IMR-90 (cell line): ENCODE measurements at regions not wholly inside any gene's neighbourhood (a gene's known extent, or its start where the extent isn't known, plus 50 kb on each side); places are given as distances from the start of the nearest gene placed in this dataset.

Experiments used
- ATAC-seq: fragments of 200-7000 bp; cut with Tn5 transposase; 2 replicates; pipeline ENCODE4 v1.9.1; 2020; ENCODE audit warnings: low read depth, mild to moderate bottlenecking, moderate library complexity
- BruUV-seq: library from RNA; stranded (reverse); fragments of 400-500 nt; replicated peaks from 2 replicates; lab custom pipeline; 2021; lab: Mats Ljungman, UMichigan
- CTCF ChIA-PET: fragments of 300-600 bp; formaldehyde crosslinking; extraction: SDS; loops from one replicate; lab custom pipeline; 2021; ENCODE audit warnings: antibody characterized with exemption; lab: Yijun Ruan, JAX
- POLR2A ChIA-PET: fragments of 300-600 bp; sonication (Branson Sonifier 250); formaldehyde crosslinking; loops from one replicate; lab custom pipeline; 2022; ENCODE audit warnings: antibody characterized with exemption; ENCODE audit not compliant: unreplicated experiment; lab: Charles Lee
- DNase-seq: peaks from one replicate; pipeline ENCODE4 v3.0.0; 2013
- H2AFZ ChIP-seq: replicated peaks from 2 replicates; pipeline ENCODE3; 2013; ENCODE audit warnings: low read length, mild to moderate bottlenecking; ENCODE audit not compliant: poor library complexity
- H2AK5ac ChIP-seq: 2 replicates; pipeline ENCODE4 v1.6.1; 2013; ENCODE audit warnings: low read depth, low read length, inconsistent platforms
- H2AK9ac ChIP-seq: replicated peaks from 2 replicates; pipeline ENCODE3; 2013; ENCODE audit warnings: mild to moderate bottlenecking, low read depth, low read length, moderate library complexity; ENCODE audit not compliant: poor library complexity
- H2BK120ac ChIP-seq: 2 replicates; pipeline ENCODE4 v1.6.1; 2013; ENCODE audit warnings: low read depth, low read length, inconsistent platforms
- H2BK15ac ChIP-seq: 3 replicates; pipeline ENCODE4 v1.6.1; 2013; ENCODE audit warnings: low read depth, low read length, inconsistent platforms
- H2BK20ac ChIP-seq: 2 replicates; pipeline ENCODE4 v1.6.1; 2013; ENCODE audit warnings: low read depth, mild to moderate bottlenecking, inconsistent platforms, low read length, moderate library complexity
- H2BK5ac ChIP-seq: 2 replicates; pipeline ENCODE4 v1.6.1; 2013; ENCODE audit warnings: mild to moderate bottlenecking, low read depth, low read length, inconsistent platforms; ENCODE audit not compliant: poor library complexity, severe bottlenecking
- H3K14ac ChIP-seq: replicated peaks from 2 replicates; pipeline ENCODE4 v1.6.1; 2013; ENCODE audit warnings: low read depth, low read length, inconsistent platforms
- H3K18ac ChIP-seq: 2 replicates; pipeline ENCODE4 v1.6.1; 2013; ENCODE audit warnings: low read depth, low read length, control low read depth
- H3K23ac ChIP-seq: 2 replicates; pipeline ENCODE4 v1.6.1; 2013; ENCODE audit warnings: low read depth, low read length, inconsistent platforms
- H3K27ac ChIP-seq: 2 replicates; pipeline ENCODE4 v1.5.1; 2013; ENCODE audit warnings: mild to moderate bottlenecking, control low read depth, low read length; ENCODE audit not compliant: insufficient read depth
- H3K27me3 ChIP-seq: 2 replicates; pipeline ENCODE4 v1.6.1; 2013; ENCODE audit warnings: low read length; ENCODE audit not compliant: control insufficient read depth, insufficient read depth
- H3K36me3 ChIP-seq: 2 replicates; pipeline ENCODE4 v1.6.1; 2013; ENCODE audit warnings: low read length, mixed read lengths; ENCODE audit not compliant: control insufficient read depth, insufficient read depth
- H3K4ac ChIP-seq: 2 replicates; pipeline ENCODE4 v1.6.1; 2013; ENCODE audit warnings: low read depth, low read length, inconsistent platforms
- H3K4me1 ChIP-seq: 2 replicates; pipeline ENCODE4 v1.6.1; 2013; ENCODE audit warnings: low read length, mixed read lengths; ENCODE audit not compliant: control insufficient read depth, insufficient read depth
- H3K4me2 ChIP-seq: 2 replicates; pipeline ENCODE4 v1.6.1; 2013; ENCODE audit warnings: low read depth, mild to moderate bottlenecking, control low read depth, low read length, moderate library complexity
- H3K4me3 ChIP-seq: 2 replicates; pipeline ENCODE4 v1.5.1; 2013; ENCODE audit warnings: low read depth, mild to moderate bottlenecking, control low read depth, low read length, moderate library complexity; ENCODE audit not compliant: insufficient read depth
- H3K56ac ChIP-seq: 2 replicates; pipeline ENCODE4 v1.6.1; 2013; ENCODE audit warnings: low read length, inconsistent platforms; ENCODE audit not compliant: insufficient read depth; ENCODE audit errors: extremely low read depth
- H3K79me1 ChIP-seq, 2 experiments: 2 replicates each; pipeline ENCODE4 v1.6.1; 2013; ENCODE audit warnings: low read length in 2 of 2, inconsistent platforms in 1 of 2, low read depth in 1 of 2
- H3K9ac ChIP-seq: 2 replicates; pipeline ENCODE4 v1.6.1; 2013; ENCODE audit warnings: low read depth, low read length, control low read depth
- H3K9me1 ChIP-seq: 2 replicates; pipeline ENCODE4 v1.6.1; 2013; ENCODE audit warnings: low read length, inconsistent platforms; ENCODE audit not compliant: insufficient read depth
- H3K9me3 ChIP-seq: 2 replicates; pipeline ENCODE4 v1.6.1; 2013; ENCODE audit warnings: low read length; ENCODE audit not compliant: control insufficient read depth, insufficient read depth
- H4K20me1 ChIP-seq: 2 replicates; pipeline ENCODE4 v1.6.1; 2013; ENCODE audit warnings: low read length, inconsistent platforms; ENCODE audit not compliant: insufficient read depth
- H4K5ac ChIP-seq: 2 replicates; pipeline ENCODE4 v1.6.1; 2013; ENCODE audit warnings: mild to moderate bottlenecking, low read depth, low read length, control low read depth
- H4K8ac ChIP-seq, 2 experiments: 2 replicates each; pipeline ENCODE4 v1.6.1; 2013; ENCODE audit warnings: low read depth in 2 of 2, low read length in 2 of 2, control low read depth in 1 of 2, inconsistent platforms in 1 of 2
- H4K91ac ChIP-seq: 2 replicates; pipeline ENCODE4 v1.6.1; 2013; ENCODE audit warnings: low read depth, low read length, inconsistent platforms; ENCODE audit not compliant: insufficient read depth
- BHLHE40 ChIP-seq: fragments of 150-350 bp; IDR thresholded peaks from 2 replicates; pipeline ENCODE4 v1.6.1; 2016; ENCODE audit warnings: mild to moderate bottlenecking, low read depth, low read length
- CEBPB ChIP-seq: IDR thresholded peaks from 2 replicates; pipeline ENCODE4 v1.6.1; 2012; ENCODE audit warnings: low read depth, low read length, improper control_type of control experiment
- CHD1 ChIP-seq: IDR thresholded peaks from 2 replicates; pipeline ENCODE4 v1.6.1; 2012; ENCODE audit warnings: low read depth, low read length, improper control_type of control experiment
- CTCF ChIP-seq: conservative IDR thresholded peaks from 2 replicates; pipeline ENCODE4 v1.5.1; 2012; ENCODE audit warnings: mild to moderate bottlenecking, low read depth, low read length, improper control_type of control experiment
- ELK1 ChIP-seq: fragments of 150-350 bp; IDR thresholded peaks from 2 replicates; pipeline ENCODE4 v1.6.1; 2016; ENCODE audit warnings: low read depth, mild to moderate bottlenecking, low read length, moderate library complexity, borderline replicate concordance
- FOS ChIP-seq: fragments of 150-350 bp; IDR thresholded peaks from 2 replicates; pipeline ENCODE4 v1.6.1; 2016; ENCODE audit warnings: low read depth, low read length
- MAFK ChIP-seq: IDR thresholded peaks from 2 replicates; pipeline ENCODE4 v1.6.1; 2012; ENCODE audit warnings: low read depth, low read length, improper control_type of control experiment
- MAZ ChIP-seq: IDR thresholded peaks from 2 replicates; pipeline ENCODE4 v1.6.1; 2012; ENCODE audit warnings: low read depth, mild to moderate bottlenecking, low read length, improper control_type of control experiment, moderate library complexity, borderline replicate concordance
- MXI1 ChIP-seq: IDR thresholded peaks from 2 replicates; pipeline ENCODE4 v1.6.1; 2012; ENCODE audit warnings: low read depth, mild to moderate bottlenecking, low read length, moderate library complexity, borderline replicate concordance
- NFE2L2 ChIP-seq: fragments of 150-350 bp; IDR thresholded peaks from 2 replicates; pipeline ENCODE4 v1.6.1; 2016; ENCODE audit warnings: low read depth, mild to moderate bottlenecking, low read length
- POLR2A ChIP-seq: IDR thresholded peaks from 2 replicates; pipeline ENCODE4 v1.6.1; 2012; ENCODE audit warnings: mild to moderate bottlenecking, low read depth, low read length
- SMC3 ChIP-seq: fragments of 150-350 bp; IDR thresholded peaks from 2 replicates; pipeline ENCODE4 v1.6.1; 2016; ENCODE audit warnings: low read depth, mild to moderate bottlenecking, antibody characterized with exemption, low read length, moderate library complexity
- WGBS, 2 experiments: methylation state at CpG; one replicate each; pipeline versions ENCODE4 v1.1.5 to v1.1.7; 2013; ENCODE audit warnings: missing lambda C conversion rate in 2 of 2; ENCODE audit not compliant: insufficient read length in 1 of 2; ENCODE audit errors: extremely low coverage in 2 of 2; 5-methylcytosine and 5-hydroxymethylcytosine counted together
- dilution Hi-C: fragments of 300-500 bp; cut with HindIII; formaldehyde crosslinking; loops from one replicate; pipeline ENCODE4 v1.14.3; 2018; ENCODE audit warnings: low sequenced_read_pairs; ENCODE audit not compliant: unreplicated experiment
- in situ Hi-C: fragments of 300-500 bp; cut with MboI; formaldehyde crosslinking; loops from 3 replicates; pipeline ENCODE4 v1.14.3; 2019; ENCODE audit warnings: low sequenced_read_pairs, inconsistent platforms, mixed read lengths
- intact Hi-C: fragments of 100-400 bp; cut with micrococcal nuclease; formaldehyde crosslinking; loops from 2 replicates; pipeline ENCODE4 v1.10.0; 2022

GRCh38 chr13:77480066-77480465 lies 55.4 kb upstream of the SCEL start:
- no peak overlapping the region for H3K4me3 ChIP-seq
- H3K9me1 ChIP-seq, result no peaks in the 10 kb centered on the region
- no peak overlapping the region for H2BK15ac ChIP-seq
- H3K27ac ChIP-seq, result no peak overlapping the region
- BruUV-seq, result no TSS peak
- no peak overlapping the region for H4K5ac ChIP-seq
- WGBS, 2 experiments, result 20% methylated on average over 1 of the region's 2 CpGs; no CpG with 5 or more reads in 1 of the 2 experiments
- peaks cover 2% of the 10 kb centered on the region; the same call in 1 of the 2 replicates for H3K27me3 ChIP-seq
- ATAC-seq (no peak), DNase-seq (no peak)
- no peak overlapping the region for H2BK120ac ChIP-seq
- no peak overlapping the region for H3K4me2 ChIP-seq
- no peak overlapping the region for H3K9ac ChIP-seq
- TF ChIP-seq BHLHE40, result no peak
- TF ChIP-seq CEBPB, result no peak
- no peak for TF ChIP-seq CTCF
- no peak for TF ChIP-seq CHD1
- TF ChIP-seq ELK1, result no peak
- no peak for TF ChIP-seq MAFK
- TF ChIP-seq SMC3, result no peak
- no peak for TF ChIP-seq POLR2A
- TF ChIP-seq FOS, result no peak
- no peak for TF ChIP-seq NFE2L2
- no peak for TF ChIP-seq MXI1
- no peak for TF ChIP-seq MAZ
- H3K4me1 ChIP-seq, result no peaks in the 10 kb centered on the region
- H3K23ac ChIP-seq, result no peak overlapping the region
- H4K91ac ChIP-seq, result no peak overlapping the region
- no peak overlapping the region for H3K18ac ChIP-seq
- no peak overlapping the region for H2AK5ac ChIP-seq
- dilution Hi-C loops (no loop called here), in situ Hi-C loops (no loop called here), intact Hi-C loops (no loop called here)
- H3K79me1 ChIP-seq, result no peaks in the 10 kb centered on the region
- no peaks in the 10 kb centered on the region for H4K20me1 ChIP-seq
- no peak overlapping the region for H2AK9ac ChIP-seq
- ChIA-PET POLR2A (no interaction called here), CTCF (no interaction called here)
- no peaks in the 10 kb centered on the region for H3K9me3 ChIP-seq
- H3K4ac ChIP-seq, result no peak overlapping the region
- no peak overlapping the region for H3K56ac ChIP-seq
- H4K8ac ChIP-seq, result no peak overlapping the region
- H2AFZ ChIP-seq, result no peak overlapping the region
- H2BK20ac ChIP-seq, result no peak overlapping the region
- H2BK5ac ChIP-seq, result no peak overlapping the region
- no peak overlapping the region for H3K14ac ChIP-seq
- H3K36me3 ChIP-seq, result no peaks in the 10 kb centered on the region
